ENCODE measurements at regions not wholly inside any gene's neighbourhood (a gene's known extent, or its start where the extent isn't known, plus 50 kb on each side); places are given as distances from the start of the nearest gene placed in this dataset.

GRCh38 chr13:18960637-18961227 is 220.9 kb downstream of the TUBA3C start:
- TF ChIP-seq CSRNP3 (CRISPR knock-in tag; IDR thresholded peaks at IDR 0.05) (no peak), BACH2 (CRISPR knock-in tag; IDR thresholded peaks at IDR 0.05; ENCODE audit: borderline replicate concordance) (no peak), GLIS3 (CRISPR knock-in tag; IDR thresholded peaks at IDR 0.05) (no peak)
